SK-N-SH (cell line): ENCODE measurements at regions not wholly inside any gene's neighbourhood (a gene's known extent, or its start where the extent isn't known, plus 50 kb on each side); places are given as distances from the start of the nearest gene placed in this dataset.

ENCODE experiments used
- CTCF ChIA-PET: fragments of 300-600, 350-600 bp; formaldehyde crosslinking; extraction: SDS; loops from one replicate; lab custom pipeline; 2021; lab: Yijun Ruan, JAX
- POLR2A ChIA-PET: fragments of 350-600 bp; sonication (Branson Sonifier 250); formaldehyde crosslinking; extraction: SDS; loops from one replicate; lab custom pipeline; 2020; ENCODE audit warnings: antibody characterized with exemption, inconsistent platforms; lab: Yijun Ruan, JAX
- DNase-seq: peaks from one replicate; pipeline ENCODE4 v3.0.0; 2012
- H2AFZ ChIP-seq: fragments of 200-600 bp; sonication (generic); 2 replicates; pipeline ENCODE4 v1.8.1; 2016; ENCODE audit warnings: antibody characterized with exemption, mild to moderate bottlenecking, low read depth
- H3F3A ChIP-seq: fragments of 200-600 bp; sonication (generic); replicated peaks from 2 replicates; pipeline ENCODE3; 2016; ENCODE audit warnings: antibody characterized with exemption, mild to moderate bottlenecking; ENCODE audit not compliant: insufficient read depth
- H3K27ac ChIP-seq, 2 experiments: fragments of 200-500 bp in 1 of 2; fragments of 200-600 bp in 1 of 2; sonication (Bioruptor generic) in 1 of 2; sonication (generic), shearing (Covaris generic) in 1 of 2; 2 replicates each; pipeline versions ENCODE4 v1.5.1 to v1.6.1; 2014 to 2016; ENCODE audit warnings: low read depth in 2 of 2, inconsistent platforms in 1 of 2, low read length in 1 of 2, mild to moderate bottlenecking in 1 of 2, mixed read lengths in 1 of 2
- H3K27me3 ChIP-seq: fragments of 200-600 bp; sonication (generic), shearing (Covaris generic); 2 replicates; pipeline ENCODE4 v1.6.1; 2016; ENCODE audit warnings: mixed run types; ENCODE audit not compliant: insufficient read depth
- H3K36me3 ChIP-seq, 2 experiments: fragments of 200-500 bp in 1 of 2; fragments of 200-600 bp in 1 of 2; sonication (Bioruptor generic) in 1 of 2; sonication (generic) in 1 of 2; replicated peaks in 1 of 2; 2 replicates each; pipeline versions ENCODE3 to v1.5.1; 2014 to 2016; ENCODE audit warnings: low read length in 1 of 2, mild to moderate bottlenecking in 1 of 2; ENCODE audit not compliant: insufficient read depth in 2 of 2, control insufficient read depth in 1 of 2
- H3K4me1 ChIP-seq, 2 experiments: fragments of 200-500 bp in 1 of 2; fragments of 200-600 bp in 1 of 2; sonication (Bioruptor generic) in 1 of 2; sonication (generic), shearing (Covaris generic) in 1 of 2; 2 replicates each; pipeline versions ENCODE4 v1.5.1 to v1.6.1; 2014 to 2016; ENCODE audit warnings: low read depth in 1 of 2, low read length in 1 of 2, mixed run types in 1 of 2; ENCODE audit not compliant: insufficient read depth in 2 of 2, control insufficient read depth in 1 of 2
- H3K4me2 ChIP-seq: fragments of 200-600 bp; sonication (generic), shearing (Covaris generic); 2 replicates; pipeline ENCODE4 v1.6.1; 2017; ENCODE audit warnings: mixed run types
- H3K4me3 ChIP-seq, 2 experiments: fragments of 200-500 bp in 1 of 2; fragments of 200-600 bp in 1 of 2; sonication (Bioruptor generic) in 1 of 2; sonication (generic), shearing (Covaris generic) in 1 of 2; 2 replicates each; pipeline versions ENCODE4 v1.5.1 to v1.8.1; 2014 to 2016; ENCODE audit warnings: low read depth in 2 of 2, inconsistent platforms in 1 of 2, low read length in 1 of 2, mild to moderate bottlenecking in 1 of 2, mixed read lengths in 1 of 2, moderate library complexity in 1 of 2
- H3K79me2 ChIP-seq: fragments of 200-600 bp; sonication (generic); 2 replicates; pipeline ENCODE4 v1.8.1; 2017; ENCODE audit warnings: mild to moderate bottlenecking; ENCODE audit not compliant: insufficient read depth
- H3K9ac ChIP-seq: fragments of 200-600 bp; sonication (generic); 2 replicates; pipeline ENCODE4 v1.6.1; 2017; ENCODE audit warnings: mixed run types
- H3K9me2 ChIP-seq: fragments of 200-600 bp; sonication (generic); 2 replicates; pipeline ENCODE4 v1.6.1; 2017; ENCODE audit warnings: mixed run types
- H3K9me3 ChIP-seq: fragments of 200-600 bp; sonication (generic); 2 replicates; pipeline ENCODE4 v1.6.1; 2017; ENCODE audit warnings: mixed run types, mild to moderate bottlenecking, moderate library complexity
- H4K20me1 ChIP-seq: fragments of 200-600 bp; sonication (generic); 2 replicates; pipeline ENCODE4 v1.6.1; 2017; ENCODE audit warnings: mild to moderate bottlenecking, mixed run types; ENCODE audit not compliant: insufficient read depth
- ELF1 ChIP-seq: IDR thresholded peaks from 2 replicates; pipeline ENCODE4 v1.4.0; 2012
- EP300 ChIP-seq, 2 experiments: IDR thresholded peaks; 2 replicates each; pipeline versions ENCODE4 v1.4.0 to v1.6.1; 2012; ENCODE audit warnings: borderline replicate concordance in 1 of 2, low read depth in 1 of 2, low read length in 1 of 2
- FOSL2 ChIP-seq: IDR thresholded peaks from 2 replicates; pipeline ENCODE4 v1.4.0; 2012; ENCODE audit warnings: low read depth, mild to moderate bottlenecking, moderate library complexity, borderline replicate concordance
- GATA2 ChIP-seq: sonication (generic); formaldehyde crosslinking; IDR thresholded peaks from 2 replicates; pipeline ENCODE4 v1.5.0; 2020; ENCODE audit warnings: mild to moderate bottlenecking, missing genetic modification reagents
- MAX ChIP-seq: IDR thresholded peaks from 2 replicates; pipeline ENCODE4 v1.4.0; 2012; ENCODE audit warnings: low read depth
- NRF1 ChIP-seq: IDR thresholded peaks from 2 replicates; pipeline ENCODE4 v1.6.1; 2012; ENCODE audit warnings: low read depth, mild to moderate bottlenecking, low read length
- POLR2AphosphoS5 ChIP-seq: IDR thresholded peaks from 2 replicates; pipeline ENCODE4 v1.6.1; 2012; ENCODE audit warnings: low read depth, low read length
- RAD21 ChIP-seq: IDR thresholded peaks from 2 replicates; pipeline ENCODE4 v1.6.1; 2012; ENCODE audit warnings: mild to moderate bottlenecking, low read length
- RCOR1 ChIP-seq: fragments of 150-350 bp; IDR thresholded peaks from 2 replicates; pipeline ENCODE4 v1.6.1; 2017; ENCODE audit warnings: antibody characterized with exemption, low read length
- RFX5 ChIP-seq: IDR thresholded peaks from 2 replicates; pipeline ENCODE4 v1.6.1; 2012; ENCODE audit warnings: mild to moderate bottlenecking, improper control_type of control experiment, low read length
- SMC3 ChIP-seq: IDR thresholded peaks from 2 replicates; pipeline ENCODE4 v1.6.1; 2012; ENCODE audit warnings: low read depth, low read length, improper control_type of control experiment
- TAF1 ChIP-seq: IDR thresholded peaks from 2 replicates; pipeline ENCODE4 v1.6.1; 2012; ENCODE audit warnings: low read depth, mild to moderate bottlenecking, low read length, moderate library complexity, borderline replicate concordance
- YY1 ChIP-seq: IDR thresholded peaks from 2 replicates; pipeline ENCODE4 v1.4.0; 2012; ENCODE audit warnings: low read depth, mild to moderate bottlenecking
- ZBTB33 ChIP-seq: IDR thresholded peaks from 2 replicates; pipeline ENCODE4 v1.4.0; 2012; ENCODE audit warnings: low read depth, borderline replicate concordance
- whole genome bisulfite sequencing: methylation state at CpG from one replicate; pipeline ENCODE4 v1.1.6; 2017; ENCODE audit warnings: low lambda C conversion rate; 5-methylcytosine and 5-hydroxymethylcytosine counted together
- TF ChIP-seq, protein P1 (sequence below): fragments of 200-600 bp; sonication (generic); IDR thresholded peaks from 2 replicates; pipeline ENCODE4 v1.6.1; 2017; ENCODE audit warnings: antibody characterized with exemption, mild to moderate bottlenecking, moderate library complexity
- TF ChIP-seq, protein P2 (sequence below): IDR thresholded peaks from 2 replicates; pipeline ENCODE4 v1.4.0; 2012; ENCODE audit warnings: low read depth, borderline replicate concordance

DNA sequence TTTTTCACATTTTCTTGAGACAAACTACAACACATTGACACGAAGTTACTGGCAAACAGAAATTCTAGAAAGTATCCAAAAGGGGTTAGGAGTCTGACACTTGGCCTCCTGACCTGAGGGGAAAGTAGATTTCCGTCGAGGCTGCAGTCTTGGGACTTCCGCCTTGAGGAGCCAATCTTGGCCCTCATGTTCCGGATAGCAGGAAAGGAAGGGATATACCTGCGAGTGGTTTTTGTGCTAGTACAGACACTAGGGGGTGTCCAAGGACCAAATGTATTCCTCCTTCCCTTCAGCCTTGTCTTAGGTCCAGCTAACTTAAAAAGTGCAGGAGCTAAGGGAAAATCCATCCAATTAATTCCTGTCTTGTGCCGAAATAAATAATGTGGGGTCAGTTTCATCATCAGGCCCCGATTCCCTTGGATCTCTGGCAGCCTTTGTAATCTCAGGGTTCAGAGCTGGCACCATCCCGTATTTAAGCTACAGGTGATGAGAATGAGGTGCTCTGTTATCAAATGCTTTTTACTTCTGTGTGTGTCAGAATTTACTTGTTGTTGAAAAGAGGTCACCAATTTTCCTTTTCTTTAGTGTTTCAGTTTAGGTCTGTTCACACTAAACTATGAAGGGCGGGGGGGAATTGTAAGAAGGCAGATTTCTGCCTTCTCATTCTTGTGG lies 330.2 kb upstream of the FANCL start:
- no peaks in the 10 kb centered on the region for H3K36me3 ChIP-seq
- peak; percentile 73 for DNase-seq
- H3K79me2 ChIP-seq, result no peaks in the 10 kb centered on the region
- H3K27ac ChIP-seq, result no peak overlapping the region
- no peak overlapping the region for H3K4me3 ChIP-seq
- H4K20me1 ChIP-seq, result no peaks in the 10 kb centered on the region
- no peak for TF ChIP-seq POLR2AphosphoS5
- no peak for TF ChIP-seq ZBTB33
- no peak for TF ChIP-seq NRF1
- peak; percentile 77 for TF ChIP-seq SMC3
- 0 out of 2 replicates have a peak, but pooled peaks have one; percentile 42 for TF ChIP-seq RCOR1
- no peak for TF ChIP-seq EP300 (IDR thresholded peaks at IDR 0.05; ENCODE audit: borderline replicate concordance in 1 of 2, low read depth in 1 of 2, low read length in 1 of 2)
- no peak for TF ChIP-seq MAX
- TF ChIP-seq, protein P1, sequence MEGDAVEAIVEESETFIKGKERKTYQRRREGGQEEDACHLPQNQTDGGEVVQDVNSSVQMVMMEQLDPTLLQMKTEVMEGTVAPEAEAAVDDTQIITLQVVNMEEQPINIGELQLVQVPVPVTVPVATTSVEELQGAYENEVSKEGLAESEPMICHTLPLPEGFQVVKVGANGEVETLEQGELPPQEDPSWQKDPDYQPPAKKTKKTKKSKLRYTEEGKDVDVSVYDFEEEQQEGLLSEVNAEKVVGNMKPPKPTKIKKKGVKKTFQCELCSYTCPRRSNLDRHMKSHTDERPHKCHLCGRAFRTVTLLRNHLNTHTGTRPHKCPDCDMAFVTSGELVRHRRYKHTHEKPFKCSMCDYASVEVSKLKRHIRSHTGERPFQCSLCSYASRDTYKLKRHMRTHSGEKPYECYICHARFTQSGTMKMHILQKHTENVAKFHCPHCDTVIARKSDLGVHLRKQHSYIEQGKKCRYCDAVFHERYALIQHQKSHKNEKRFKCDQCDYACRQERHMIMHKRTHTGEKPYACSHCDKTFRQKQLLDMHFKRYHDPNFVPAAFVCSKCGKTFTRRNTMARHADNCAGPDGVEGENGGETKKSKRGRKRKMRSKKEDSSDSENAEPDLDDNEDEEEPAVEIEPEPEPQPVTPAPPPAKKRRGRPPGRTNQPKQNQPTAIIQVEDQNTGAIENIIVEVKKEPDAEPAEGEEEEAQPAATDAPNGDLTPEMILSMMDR, result peak; percentile 76
- no peak for TF ChIP-seq YY1
- TF ChIP-seq GATA2 (CRISPR knock-in tag), result no peak
- TF ChIP-seq ELF1, result no peak
- no peak for TF ChIP-seq RFX5
- no peak for TF ChIP-seq TAF1
- TF ChIP-seq, protein P2, sequence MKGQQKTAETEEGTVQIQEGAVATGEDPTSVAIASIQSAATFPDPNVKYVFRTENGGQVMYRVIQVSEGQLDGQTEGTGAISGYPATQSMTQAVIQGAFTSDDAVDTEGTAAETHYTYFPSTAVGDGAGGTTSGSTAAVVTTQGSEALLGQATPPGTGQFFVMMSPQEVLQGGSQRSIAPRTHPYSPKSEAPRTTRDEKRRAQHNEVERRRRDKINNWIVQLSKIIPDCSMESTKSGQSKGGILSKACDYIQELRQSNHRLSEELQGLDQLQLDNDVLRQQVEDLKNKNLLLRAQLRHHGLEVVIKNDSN, result no peak
- no peak for TF ChIP-seq FOSL2
- TF ChIP-seq RAD21, result peak; percentile 92
- H3K4me2 ChIP-seq, result no peak overlapping the region
- CTCF ChIA-PET, result interaction anchor here (0.6 to 3.0 kb wide), 26 partner anchors 10 to 1031 kb away, joined by 3 to 16 read pairs (median 3); no protein-coding TSS in a partner anchor
- H3K27me3 ChIP-seq, result no peaks in the 10 kb centered on the region
- H3K9ac ChIP-seq, result no peak overlapping the region
- WGBS, result 37% methylated on average over 10 of the region's 10 CpGs
- H3F3A ChIP-seq, result no peaks in the 10 kb centered on the region
- H3K9me2 ChIP-seq, result no peaks in the 10 kb centered on the region
- H3K4me1 ChIP-seq, result no peaks in the 10 kb centered on the region; a peak in 2 of 4 replicates
- H2AFZ ChIP-seq, result peak overlapping the region; percentile 76; the same call in 1 of the 2 replicates
- no peaks in the 10 kb centered on the region for H3K9me3 ChIP-seq
- POLR2A ChIA-PET, result no interaction called here
